GM19455 (cell line): ENCODE measurements at regions not wholly inside any gene's neighbourhood (a gene's known extent, or its start where the extent isn't known, plus 50 kb on each side); places are given as distances from the start of the nearest gene placed in this dataset.
"Not testable (repeated sequence)": the region's sequence is repeated elsewhere in the genome, so short reads cannot be mapped to it uniquely, and the experiment has no call there.

ENCODE experiments used
- ATAC-seq: cut with Tn5 transposase; IDR thresholded peaks from one replicate; pipeline ENCODE4 v1.9.1; 2021; ENCODE audit not compliant: unreplicated experiment

DNA sequence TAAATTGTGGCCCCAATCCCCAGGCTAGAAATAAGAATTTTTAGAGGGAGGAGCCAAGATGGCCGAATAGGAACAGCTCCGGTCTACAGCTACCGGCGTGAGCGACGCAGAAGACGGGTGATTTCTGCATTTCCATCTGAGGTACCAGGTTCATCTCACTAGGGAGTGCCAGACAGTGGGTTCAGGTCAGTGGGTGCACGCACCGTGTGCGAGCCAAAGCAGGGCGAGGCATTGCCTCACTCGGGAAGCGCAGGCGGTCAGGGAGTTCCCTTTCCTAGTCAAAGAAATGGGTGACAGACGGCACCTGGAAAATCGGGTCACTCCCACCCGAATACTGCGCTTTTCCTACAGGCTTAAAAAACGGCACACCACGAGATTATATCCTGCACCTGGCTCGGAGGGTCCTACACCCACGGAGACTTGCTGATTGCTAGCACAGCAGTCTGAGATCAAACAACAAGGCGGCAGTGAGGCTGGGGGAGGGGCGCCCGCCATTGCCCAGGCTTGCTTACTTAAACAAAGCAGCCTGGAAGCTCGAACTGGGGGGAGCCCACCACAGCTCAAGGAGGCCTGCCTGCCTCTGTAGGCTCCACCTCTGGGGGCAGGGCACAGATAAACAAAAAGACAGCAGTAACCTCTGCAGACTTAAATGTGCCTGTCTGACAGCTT is 257.7 kb upstream of the MEIS1 start:
- not testable (repeated sequence) for ATAC-seq

DNA sequence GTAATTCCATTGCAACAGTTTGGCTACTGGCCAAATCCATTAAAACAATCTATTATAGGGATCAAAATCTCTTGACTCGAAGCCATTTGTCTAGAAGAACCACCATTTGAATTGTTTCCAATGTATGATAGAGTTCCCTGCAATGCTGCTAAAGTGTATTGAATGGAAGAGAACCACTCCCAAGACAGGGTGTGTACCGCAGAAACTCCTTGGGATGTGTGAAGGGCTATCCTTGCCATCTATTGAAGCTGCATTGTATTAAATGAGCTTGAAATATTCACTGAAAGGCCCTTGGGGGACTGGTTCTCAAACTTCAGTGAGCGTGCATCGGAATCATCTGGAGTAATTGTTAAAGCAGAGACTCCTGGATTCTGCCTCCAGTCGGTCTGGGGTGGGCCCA is 260.4 kb upstream of the MEIS1 start:
- ATAC-seq = no peak

DNA sequence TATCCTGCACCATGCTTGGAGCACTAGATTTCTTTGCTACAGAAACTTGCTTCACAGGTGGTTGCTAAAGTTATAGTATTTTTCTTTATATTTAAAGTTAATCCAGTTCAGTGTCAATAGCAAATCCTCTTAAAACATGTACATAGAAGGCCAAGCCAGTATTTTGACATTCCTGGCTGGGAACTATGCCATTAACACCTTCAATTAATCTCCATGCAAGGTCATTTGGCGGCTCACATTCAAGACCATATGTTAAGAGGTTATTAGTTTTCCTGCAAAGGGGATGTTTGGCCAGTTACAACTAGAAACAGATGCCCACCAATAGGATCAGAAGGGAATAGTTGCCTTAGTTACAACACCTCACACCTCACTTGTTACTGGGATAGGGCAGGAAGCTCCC is 261.3 kb upstream of the MEIS1 start:
- ATAC-seq = no peak

DNA sequence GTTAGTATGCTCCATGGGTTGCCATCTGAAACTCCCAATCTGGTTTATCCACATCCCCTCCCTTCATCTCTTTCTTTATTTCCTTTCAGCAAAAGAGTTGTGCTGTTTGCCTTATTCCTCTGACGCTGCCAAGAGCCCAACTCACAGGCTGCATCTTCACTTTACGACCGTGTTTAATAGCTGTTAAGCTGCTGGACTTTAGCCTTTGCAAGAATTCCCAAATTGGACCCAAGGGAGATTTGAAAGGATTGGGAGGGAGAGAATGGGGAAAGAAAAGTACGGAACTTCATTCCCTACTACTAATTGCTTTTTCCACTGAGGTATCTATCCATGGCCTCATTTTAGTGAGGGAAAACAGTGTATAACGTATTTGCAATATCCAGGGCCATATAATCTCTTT is 263.4 kb upstream of the MEIS1 start:
- no peak for ATAC-seq

DNA sequence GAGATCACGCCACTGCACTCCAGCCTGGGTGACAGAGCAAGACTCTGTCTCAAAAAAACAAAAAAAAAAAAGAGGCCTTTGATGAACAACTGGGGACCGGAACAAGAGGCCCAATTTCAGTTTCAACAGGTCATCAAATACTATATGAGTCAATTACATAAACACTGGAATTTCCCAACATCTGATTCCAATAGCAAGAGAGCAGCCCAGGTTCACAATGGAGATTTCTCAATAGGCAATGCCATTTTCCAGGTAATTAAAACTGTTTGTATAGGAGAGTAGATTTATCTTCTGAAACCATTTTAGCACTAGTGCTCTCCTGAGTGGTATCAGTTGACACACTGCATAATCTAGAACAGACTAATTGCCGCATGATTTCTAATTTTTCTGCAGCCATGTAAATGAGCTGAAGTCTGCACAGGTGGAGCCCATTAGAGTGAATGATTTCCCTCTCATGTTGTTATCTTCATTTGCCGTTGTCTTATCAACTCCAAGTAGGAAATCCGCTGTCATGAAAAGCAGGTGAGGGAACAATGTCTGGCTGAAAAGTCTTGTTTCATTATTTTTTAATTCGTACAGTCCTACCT is 264.1 kb upstream of the MEIS1 start:
- ATAC-seq = no peak

DNA sequence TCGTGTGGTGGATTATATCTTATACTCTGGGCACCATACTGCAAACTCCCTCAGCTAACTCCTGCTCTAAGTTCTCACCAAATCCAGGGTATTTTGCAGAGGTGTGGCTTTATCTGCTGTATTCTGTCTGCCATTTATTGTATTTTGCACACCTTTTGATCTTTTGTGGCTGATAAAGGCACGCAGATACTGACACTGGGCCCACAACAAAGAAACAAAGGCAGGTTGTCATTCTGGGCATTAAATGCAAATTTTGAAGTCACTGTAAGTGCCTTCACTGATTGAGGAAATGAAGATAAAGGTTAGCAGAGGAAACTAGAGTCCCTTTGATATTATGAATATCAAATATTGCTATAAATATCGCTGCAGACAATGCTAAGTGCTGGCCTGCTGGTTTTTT is 265.8 kb upstream of the MEIS1 start:
- no peak for ATAC-seq

DNA sequence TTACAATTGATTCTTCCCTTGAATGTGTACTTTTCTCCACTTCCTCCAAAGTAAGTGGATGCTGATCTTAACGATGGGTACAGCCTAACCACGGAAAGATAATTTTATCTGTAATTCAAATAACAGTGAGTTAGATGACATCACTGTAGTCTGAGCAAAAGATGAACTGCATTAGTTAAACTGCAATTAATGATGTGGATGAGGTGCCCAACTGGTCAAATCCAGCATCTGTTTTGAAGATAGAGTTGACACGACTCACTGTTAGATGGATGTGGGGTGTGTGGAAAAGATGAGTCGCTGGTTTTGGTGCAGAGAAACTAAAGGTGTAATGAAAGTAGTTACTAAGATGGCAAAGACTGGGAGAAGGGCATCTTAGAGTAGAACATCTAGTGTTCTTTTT is 270.5 kb upstream of the MEIS1 start:
- ATAC-seq = no peak

DNA sequence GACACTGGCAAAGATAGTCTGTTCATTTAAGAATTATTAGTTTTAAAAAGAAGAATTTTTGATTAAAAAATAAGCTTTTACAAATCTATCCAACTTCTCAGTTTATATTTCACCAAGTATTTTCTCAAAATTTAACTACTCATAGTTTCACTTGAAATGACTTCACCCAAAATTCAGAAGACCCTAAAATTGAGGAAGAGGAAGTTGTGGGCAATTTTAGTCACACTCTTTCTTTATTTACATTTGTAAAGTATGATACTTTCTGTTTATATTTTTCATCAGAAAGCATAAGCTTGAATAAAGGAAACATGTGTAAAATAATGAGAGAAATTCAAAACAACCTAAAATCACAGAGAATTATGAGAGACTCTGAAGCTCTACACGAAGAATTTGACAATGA is 278.8 kb upstream of the MEIS1 start:
- no peak for ATAC-seq

DNA sequence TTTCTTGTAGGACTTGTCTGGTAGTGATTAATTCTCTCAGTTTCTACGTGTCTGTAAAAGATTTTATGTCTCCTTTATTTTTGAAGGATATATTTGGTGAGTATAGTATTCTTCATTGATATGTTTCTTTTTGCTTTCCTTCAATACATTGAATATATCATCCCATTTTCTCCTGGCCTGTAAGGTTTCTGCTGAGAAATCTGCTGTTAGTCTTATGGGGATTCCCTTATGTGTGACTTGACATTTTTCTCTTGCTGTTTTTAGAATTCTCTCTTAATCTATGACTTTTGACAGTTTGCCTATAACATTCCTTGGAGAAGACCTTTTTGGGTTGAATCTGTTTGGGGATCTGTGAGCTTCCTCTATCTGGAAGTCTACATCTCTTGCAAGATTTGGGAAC is 281.0 kb upstream of the MEIS1 start:
- ATAC-seq = no peak

DNA sequence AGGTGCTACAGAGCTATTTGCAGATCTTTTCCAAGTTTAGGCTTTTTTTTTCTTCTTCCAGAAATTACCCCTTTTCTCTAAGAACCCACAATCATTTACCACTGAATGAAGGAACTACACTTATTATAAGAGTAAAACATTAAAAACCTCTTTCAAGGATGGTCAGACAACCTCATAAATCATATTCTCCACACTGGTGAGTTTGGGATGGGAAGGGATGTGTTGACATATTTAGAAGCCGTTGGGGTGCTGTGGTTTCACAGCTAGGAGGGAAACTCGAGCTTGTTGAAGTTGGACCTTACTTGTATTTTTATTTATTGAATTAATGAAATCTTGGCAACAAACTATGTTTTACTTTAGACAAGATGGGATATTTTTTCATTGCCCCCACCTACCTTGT is 289.4 kb upstream of the MEIS1 start:
- no peak for ATAC-seq

DNA sequence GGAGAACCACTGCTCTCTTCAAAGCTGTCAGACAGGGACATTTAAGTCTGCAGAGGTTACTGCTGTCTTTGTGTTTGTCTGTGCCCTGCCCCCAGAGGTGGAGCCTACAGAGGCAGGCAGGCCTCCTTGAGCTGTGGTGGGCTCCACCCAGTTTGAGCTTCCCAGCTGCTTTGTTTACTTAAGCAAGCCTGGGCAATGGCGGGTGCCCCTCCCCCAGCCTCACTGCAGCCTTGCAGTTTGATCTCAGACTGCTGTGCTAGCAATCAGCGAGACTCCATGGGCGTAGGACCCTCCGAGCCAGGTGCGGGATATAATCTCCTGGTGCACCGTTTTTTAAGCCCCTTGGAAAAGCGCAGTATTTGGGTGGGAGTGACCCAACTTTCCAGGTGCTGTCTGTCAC is 290.6 kb upstream of the MEIS1 start:
- ATAC-seq = not testable (repeated sequence)

DNA sequence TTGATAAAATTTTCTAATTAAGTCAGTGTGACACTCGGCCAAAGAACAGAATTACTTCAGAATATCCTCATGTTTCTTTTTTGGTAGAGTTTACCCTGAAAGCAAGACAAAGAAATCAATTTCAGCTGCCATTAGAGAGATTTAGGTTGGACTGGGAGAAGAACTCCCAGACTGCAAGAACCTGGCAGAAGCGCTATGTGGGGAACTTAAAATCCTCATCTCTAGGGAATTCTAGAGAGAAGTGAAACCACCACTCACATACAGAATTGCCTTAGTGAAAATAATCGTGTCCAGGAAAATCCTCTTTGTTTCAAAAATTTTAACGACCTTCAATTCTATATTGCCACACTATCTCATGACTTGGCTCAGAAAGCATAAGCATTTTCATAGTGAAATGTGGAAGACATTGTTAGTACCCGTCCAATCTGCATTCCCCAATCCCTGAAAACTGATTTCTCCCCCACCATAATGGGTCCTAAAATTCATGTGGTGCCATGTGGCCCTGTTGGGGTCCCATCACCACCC is 297.3 kb upstream of the MEIS1 start:
- no peak for ATAC-seq

DNA sequence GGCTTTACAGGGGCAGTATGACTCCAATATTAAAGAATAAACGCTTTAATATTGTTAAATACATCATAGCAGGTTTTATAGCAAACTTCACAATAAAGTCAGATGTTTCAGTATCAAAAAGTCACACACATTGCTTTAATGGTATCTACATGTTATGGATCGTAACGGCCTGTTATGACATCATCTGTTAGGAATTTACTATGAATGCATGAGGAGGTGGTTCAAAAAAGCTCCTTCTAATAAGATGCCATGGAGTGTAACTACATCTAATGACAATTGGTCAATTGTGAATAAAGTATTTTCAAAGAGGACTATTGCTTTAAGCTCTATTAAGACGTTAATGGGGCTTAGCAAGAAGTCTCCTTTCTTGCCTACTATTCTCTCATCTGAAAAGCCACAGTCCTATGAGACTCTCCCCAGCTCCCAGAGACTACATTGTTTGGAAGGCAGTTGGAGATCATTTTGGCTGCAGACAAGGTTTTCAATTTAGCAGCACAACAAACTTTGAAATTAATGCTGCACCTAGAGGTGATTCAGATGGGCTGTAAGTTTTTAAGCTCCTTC is 300.7 kb upstream of the MEIS1 start:
- ATAC-seq = no peak

DNA sequence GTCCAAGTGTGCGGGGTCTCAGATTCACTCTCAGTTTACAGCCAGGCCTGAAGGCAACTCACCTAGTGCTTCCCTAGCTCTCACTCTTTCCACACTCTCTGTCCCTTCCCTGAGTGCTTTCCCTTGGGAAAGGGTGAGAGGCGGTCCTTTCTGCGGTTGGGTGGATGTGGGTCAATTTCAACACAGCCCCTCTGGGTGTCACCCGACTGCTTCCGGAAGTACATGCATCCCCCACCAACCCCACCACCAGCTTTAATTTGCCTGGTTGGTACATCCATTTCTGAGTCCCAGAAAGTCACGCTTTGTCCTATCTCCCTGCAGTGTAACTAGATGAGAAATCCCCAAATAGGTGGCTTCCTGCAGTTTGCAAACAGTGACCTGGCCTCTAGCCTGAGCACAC is 307.3 kb upstream of the MEIS1 start:
- no peak for ATAC-seq

DNA sequence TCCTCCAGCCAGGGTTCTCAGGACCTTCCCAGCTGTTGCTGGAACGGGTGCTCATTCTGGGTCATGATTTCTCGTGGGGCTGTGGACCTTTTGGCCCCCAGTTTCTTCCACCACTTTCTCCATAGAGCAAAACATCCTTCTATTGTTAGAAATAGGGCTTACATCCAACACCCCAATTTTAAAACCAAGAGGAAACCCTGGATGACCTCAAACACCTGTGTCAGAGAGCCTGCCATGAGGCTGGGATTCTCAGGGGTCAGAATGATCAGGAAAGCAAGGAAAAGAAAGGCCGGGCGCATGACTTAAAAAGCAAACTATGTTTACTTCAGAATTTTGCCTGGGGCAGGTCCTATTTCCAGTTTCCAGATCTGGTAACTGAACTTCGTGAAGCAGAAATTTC is 307.9 kb upstream of the MEIS1 start:
- ATAC-seq = no peak

DNA sequence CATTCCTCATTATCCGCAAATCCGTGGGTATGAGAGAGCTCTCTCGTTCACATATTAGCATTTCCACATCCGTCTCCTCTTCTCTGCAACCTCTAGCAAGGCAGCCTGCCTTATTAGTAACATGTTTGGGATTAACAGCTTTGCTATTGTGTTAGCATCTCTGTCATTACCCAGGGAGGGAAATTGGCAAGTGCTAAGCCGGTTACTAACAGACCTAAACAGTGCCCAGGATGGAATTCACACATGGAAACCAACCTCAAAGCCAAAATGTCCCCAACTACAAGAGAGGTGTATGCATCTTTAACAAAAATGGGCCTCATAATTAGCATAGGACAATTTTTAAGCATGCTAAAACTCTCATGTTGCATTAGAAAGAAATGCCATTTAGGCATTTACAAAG is 309.0 kb upstream of the MEIS1 start:
- no peak for ATAC-seq

DNA sequence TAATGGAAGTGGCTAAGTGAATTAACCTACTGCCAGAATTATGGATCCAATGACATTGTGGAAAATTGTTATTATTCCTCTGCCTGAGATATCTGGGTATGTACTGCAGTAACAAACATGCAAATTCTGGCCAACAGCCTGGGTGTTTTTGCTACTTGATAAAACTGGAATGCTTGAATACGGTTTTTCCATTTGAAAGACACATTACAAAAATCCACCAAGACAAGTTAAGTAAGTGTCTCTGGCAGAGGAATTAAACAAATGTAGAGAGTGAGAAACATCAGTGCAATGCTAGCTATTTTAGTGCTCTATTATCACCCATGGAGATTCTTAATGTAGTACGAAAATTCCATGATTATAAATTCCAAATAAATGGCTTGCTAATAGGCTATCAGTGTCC is 312.4 kb upstream of the MEIS1 start:
- ATAC-seq = no peak

DNA sequence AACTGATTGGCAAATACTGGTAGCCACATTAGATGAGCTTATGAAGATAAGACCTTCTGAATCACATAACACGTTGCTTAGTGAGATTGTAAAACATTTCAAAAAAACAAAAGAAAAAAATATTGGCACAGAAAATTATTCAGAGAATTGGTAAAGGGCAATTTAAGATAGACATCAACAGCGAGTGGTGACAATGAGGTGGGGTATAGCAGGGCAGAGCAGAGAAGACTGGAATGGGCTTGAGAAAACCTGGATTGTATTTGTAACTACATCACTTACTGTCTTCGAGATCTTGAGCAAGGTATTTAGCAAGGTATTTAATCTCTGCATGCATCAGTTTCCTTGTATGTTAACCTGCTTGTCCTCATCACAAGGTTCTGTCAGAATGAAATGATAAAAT is 313.0 kb upstream of the MEIS1 start:
- no peak for ATAC-seq

DNA sequence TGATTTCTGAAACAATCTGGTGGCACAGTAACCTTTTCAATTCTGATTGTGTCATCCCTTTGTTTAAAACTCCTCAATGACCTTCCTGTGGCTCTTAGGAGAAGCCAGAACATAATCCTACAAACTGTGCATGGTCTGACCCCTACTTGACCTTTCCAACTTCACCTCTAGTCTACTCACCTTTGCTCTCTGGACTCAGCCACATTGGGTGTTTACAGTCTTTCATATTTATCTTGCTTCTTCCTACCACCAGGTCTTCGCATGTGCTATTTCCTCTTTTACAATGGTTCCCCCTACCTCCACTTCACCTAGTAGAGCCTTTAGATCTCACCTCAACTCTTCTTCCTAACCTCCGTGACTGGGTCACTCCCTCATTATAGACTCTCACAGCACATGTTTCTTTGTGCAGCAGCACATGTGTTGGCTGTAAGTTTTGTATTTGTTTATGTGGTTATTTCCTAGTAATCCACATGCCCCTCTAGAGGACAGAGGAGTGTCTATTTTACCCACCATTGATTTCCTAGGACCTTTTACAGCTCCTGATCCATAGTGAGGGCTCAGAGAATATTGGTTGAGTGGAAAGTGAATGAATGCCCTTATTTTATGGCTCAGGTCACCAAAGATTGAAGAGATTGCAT is 320.8 kb upstream of the MEIS1 start:
- ATAC-seq = no peak

DNA sequence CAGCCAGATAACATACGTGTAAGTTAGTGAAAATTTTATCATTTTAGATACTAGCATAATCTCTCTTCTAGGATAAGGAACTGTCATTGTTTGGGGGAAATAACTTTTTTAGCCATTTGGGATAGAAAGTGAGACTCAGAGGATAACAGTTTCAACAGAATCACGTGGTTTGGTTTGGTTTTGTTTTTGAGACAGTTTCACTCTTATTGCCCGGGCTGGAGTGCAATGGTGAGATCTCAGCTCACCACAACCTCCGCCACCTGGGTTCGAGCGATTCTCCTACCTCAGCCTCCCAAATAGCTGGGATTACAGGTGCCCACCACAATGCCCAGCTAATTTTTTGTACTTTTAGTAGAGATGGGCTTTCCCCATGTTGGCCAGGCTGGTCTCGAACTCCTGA is 323.2 kb upstream of the MEIS1 start:
- ATAC-seq = no peak

DNA sequence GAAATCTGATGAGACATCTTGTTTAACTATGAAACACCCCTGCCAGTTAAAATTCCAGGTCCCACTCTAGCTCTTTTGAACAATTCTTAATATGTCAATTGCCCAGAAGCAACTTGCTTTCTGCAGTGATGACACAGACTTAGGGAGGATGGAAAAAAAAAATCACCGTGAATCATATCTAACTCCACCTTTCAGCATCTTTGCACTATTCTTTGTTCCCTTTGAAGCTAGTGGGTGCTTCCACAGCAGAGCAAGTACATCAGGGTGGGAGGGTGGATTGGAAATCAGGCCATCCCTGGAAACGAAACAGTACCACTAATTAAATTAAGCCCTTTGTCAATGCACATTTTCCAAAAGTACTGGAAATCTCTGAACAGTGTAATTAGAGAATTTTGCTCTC is 324.3 kb upstream of the MEIS1 start:
- ATAC-seq = no peak

DNA sequence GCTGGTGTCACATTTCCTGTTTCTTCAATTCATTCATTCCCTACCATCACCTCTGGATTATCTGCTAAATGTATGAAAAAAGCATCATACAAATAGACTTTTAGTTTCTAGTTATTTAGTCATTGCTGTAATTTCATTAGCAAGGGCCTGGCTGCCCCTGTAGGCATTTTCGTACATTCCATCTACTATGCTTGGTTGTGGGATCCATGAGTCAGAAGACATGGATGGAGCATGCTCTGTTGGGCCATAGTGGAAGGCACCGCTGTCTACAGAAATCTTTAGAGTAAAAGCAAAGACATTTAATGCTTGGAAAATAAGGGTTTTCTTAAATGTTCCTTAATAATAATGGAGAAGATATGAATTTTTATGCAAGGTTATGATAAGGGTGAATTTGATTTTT is 324.8 kb upstream of the MEIS1 start:
- no peak for ATAC-seq
